Ureter (tissue), 1 donor: ENCODE measurements at regions not wholly inside any gene's neighbourhood (a gene's known extent, or its start where the extent isn't known, plus 50 kb on each side); places are given as distances from the start of the nearest gene placed in this dataset.

Experiments used
- DNase-seq: peaks from one replicate; pipeline ENCODE4 v3.0.0-alpha.2; 2020; ENCODE audit warnings: low spot score
- donor health status: DM: yes; HTN: yes; CAD: no.

DNA sequence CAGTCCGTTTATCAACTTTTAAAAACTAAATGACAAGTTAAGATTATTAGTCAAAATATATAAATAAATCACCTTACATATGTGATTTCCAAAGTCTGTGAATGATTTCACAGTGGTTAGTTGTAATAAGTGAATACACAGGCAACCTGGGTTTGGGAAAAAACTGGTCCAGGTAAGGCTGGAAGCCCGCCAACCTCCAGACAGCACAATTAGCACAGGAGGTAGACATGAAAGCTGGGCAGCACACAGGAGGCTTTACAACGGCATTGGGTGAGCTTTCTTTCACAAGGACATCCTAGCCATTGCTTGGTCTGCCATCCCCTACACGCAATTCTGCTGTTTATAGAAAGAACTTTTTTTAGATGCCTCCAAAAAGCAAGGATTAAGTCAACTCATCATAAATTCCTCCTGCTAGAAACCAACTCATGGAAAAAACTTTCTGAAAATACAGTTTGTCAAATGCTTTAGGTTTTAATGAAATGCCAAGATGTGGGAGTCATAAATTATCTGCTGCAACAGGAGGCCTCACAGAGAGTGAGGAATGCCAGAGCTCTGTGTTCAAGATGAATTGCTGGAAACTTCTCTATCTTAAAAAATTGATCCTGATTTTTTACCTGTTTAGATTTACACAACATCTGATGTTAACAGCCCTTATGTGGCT, 346.8 kb upstream of the NFE2L3 start:
- no peak for DNase-seq

DNA sequence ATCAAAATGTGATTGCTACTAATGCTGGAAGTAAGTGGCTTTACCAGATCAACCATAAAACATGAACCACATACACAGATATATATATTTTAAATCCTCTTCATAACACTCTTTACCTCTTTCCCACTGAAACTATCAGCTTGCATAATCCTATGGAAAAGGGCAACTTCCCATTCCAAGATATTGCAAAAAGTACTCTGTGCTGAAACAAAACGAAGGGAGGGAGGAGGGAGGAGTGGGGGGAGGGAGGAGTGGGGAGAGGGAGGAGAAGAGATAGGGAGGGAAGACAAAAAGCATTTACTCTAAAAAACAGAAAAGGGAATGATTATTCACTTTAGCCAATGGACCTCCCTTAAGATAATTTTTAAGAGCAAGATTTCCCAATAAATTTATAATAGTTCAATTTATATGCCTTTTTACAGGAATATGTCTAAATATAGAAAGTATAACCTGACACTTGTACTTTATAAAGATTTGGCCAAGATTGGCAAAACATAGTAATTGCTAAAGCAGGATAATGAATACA, 344.8 kb upstream of the NFE2L3 start:
- DNase-seq, result no peak

DNA sequence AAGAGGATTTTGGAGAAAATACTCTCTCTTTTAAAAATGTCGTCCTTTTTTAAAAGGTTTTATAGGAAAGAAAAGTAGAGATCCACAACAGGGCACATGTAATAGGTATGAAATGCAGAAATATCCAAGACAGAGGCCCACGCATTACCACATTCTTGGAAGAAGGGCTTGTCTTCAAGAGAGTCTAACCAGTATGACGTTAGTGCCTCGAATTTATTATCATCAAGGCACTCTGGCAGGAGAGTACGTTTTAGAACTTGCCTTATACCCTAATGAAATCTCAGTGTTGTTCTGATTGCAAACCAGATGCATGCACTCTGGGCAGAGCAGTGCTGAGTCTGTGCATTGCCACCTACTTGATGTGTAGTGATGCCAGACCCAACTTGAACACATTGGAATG, 342.6 kb upstream of the NFE2L3 start:
- no peak for DNase-seq

DNA sequence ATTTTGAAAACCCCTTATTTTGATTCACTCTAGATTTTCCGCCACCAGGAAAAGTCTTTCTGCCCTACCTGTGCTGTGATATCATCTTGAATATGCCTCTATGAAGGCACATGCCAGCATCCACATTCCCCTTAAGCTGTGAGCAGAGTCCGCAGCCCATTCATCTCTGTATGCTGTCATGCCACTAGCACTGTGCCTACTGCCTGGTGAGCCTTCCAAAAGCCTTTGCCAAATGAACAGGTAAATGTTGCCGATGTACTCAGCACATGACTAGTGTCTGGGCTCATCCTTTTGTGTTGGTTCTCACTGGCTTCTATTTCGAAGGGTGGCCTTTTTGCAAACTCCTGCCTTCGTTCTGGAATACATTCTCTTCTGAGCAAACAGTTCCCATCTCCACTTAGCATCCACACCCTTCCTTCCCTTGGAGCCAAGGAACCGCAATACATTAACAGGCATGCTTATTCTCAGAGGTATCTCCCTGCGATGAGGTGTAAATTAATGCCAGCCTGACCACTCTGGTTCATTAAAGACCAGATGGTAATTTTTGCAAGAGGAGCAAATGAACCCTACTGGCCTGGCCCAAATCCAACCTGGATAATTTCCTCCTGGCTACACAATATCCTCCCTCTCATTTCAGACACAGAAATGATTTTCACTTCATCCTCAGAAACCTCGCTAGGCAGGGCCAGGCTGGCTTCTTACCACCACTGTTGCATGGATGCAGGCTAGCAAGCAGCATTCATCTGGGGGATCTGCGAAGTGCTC, 339.7 kb upstream of the NFE2L3 start:
- no peak for DNase-seq

GRCh38 chr7:25813381-25813780, 338.6 kb upstream of the NFE2L3 start:
- no peak for DNase-seq

DNA sequence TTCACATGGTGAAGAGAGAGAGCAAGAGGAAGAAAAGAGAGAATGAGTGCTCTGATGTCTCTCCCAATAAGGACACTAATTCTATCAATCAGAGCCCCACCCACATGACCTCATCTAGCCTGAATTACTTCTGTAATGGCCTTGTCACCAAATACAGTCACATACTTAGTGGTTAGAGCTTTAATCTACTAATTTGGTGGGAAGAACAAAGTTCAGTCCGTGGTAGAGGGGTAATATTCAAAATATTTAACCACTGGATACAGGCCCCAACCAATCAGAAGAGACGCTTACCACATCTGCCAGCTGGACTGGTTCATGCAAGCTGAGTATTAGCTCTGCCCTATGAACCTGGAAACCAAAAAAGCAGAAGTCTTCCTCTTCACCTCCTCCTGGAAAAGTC, 336.3 kb upstream of the NFE2L3 start:
- no peak for DNase-seq

DNA sequence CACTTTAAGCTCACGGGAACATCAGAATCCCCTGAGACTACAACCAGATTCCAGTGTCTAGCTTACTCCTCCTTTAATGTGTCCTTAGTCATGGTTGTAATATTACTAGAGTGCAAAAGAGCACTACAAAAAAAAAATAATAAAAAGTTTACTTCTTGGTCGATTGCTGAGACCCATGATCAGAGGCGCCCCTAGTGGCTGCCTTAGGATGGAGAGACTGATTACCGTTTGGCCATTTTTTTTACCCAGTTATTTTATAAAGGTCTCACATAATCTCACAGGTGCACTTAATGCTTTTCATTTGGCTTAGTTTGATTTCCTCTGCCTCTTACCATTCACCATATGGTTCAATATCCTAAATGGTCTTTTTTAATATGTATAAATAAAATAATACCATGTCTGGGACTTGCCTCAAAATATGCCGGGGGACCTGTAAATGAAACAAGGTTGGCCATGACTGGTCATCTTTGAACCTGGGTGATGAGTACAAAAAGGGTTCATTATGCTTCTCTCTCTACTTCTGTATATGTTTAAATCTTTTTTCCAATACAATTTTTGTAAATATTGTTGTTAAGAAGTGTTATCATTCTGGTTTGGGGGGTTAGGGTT, 331.5 kb upstream of the NFE2L3 start:
- no peak for DNase-seq

DNA sequence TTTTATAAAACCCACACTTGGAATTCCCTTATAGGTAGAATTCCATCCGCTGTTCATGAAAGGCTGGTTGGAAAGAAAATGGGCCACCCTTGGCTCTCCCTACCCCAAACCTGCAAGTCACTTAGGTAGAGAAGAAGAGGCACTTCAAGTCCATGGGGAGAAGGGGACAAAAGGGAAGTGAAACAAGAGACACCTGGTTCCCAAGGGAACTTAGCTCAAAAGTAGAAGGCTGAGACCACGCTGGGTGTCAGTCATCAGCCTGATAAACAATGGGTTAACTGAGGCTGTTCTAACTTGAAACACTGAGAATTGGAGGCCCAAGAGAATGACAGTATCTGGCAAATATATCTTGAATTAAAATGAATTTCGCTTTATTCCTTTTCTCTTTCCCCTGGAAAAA, 330.8 kb upstream of the NFE2L3 start:
- no peak for DNase-seq

DNA sequence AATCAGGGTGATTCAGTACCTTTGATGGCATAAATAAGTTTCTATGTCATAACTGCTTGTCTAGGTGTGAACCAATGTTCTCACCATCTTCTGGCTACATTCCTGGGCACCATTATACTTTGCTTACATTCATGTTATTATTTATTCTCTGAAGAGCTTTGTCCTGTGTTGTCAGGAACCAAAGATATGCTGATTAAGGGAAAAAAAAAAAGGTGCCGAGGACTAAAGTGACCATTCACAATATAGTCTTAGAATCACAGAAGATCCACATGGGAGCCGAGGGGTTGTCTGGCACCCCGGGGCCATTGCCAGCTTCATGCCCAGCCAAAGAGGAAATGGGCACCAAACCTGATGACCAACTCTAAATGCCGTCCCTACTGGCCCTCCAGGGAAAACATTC, 329.2 kb upstream of the NFE2L3 start:
- DNase-seq, result no peak

GRCh38 chr7:25823571-25823970, 328.4 kb upstream of the NFE2L3 start:
- DNase-seq, result no peak

DNA sequence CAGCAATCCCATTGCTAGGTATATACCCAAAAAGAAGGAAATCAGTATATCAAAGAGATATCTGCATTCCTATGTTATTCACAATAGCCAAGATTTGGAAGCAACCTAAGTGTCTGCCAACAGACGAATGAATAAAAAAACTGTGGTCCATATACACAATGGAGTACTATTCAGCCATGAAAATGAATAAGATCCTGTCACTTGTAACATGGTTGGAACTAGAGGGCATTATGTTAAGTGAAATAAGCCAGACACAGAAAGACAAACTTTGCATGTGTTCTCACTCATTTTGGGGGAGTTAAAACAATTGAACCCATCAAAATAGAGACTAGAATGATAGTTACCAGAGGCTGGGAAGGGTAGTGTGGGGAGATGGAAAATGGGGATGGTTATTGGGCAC, 323.5 kb upstream of the NFE2L3 start:
- DNase-seq, result no peak

GRCh38 chr7:25829663-25830062, 322.3 kb upstream of the NFE2L3 start:
- DNase-seq, result no peak

DNA sequence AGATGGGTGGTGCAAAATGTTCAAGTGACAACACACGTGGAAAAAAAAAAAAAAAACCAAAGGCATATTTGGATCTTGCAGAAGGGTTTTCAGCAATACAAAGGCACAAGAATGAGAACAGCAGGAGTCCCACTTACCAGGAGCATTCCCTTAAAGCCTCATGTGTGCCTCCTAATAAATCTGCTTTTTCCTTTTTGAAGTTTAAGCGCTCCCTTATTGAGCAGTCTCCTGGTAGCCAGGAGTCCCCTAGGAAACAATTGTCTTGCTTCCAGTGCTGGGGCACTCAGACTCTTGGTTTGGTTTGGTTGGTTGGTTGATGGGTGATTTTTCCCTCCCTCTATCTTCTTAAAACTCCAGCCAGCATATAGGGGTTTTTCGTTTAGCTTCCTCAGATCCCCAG, 321.8 kb upstream of the NFE2L3 start:
- no peak for DNase-seq

DNA sequence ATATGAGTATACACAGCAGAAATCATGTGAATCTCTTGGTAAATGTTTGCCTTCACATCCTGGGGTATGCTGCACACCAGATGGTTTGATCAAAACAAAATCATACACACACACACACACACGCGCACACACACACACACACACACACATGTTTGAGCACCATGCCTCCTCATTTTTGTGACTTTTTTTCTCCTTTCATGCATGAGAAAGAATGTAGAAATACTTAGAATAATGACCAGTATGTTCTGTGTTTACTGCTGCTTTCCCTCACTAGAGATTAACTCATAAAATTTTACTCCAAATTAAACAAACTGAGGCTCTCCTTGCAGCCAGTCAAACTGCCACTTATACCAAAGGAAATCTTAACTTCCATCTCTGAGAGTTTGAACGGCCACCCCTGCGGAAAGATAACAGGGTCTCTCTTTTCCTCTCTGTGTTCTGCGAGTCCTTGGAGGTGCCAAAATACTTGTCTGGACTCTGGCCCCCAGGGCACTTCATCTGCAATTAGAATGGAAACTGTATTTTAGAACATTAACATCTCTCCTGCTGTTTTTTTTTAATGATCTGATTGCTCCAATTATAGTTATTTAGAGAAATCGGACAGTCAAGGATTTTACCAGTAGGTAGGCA, 320.8 kb upstream of the NFE2L3 start:
- no peak for DNase-seq

DNA sequence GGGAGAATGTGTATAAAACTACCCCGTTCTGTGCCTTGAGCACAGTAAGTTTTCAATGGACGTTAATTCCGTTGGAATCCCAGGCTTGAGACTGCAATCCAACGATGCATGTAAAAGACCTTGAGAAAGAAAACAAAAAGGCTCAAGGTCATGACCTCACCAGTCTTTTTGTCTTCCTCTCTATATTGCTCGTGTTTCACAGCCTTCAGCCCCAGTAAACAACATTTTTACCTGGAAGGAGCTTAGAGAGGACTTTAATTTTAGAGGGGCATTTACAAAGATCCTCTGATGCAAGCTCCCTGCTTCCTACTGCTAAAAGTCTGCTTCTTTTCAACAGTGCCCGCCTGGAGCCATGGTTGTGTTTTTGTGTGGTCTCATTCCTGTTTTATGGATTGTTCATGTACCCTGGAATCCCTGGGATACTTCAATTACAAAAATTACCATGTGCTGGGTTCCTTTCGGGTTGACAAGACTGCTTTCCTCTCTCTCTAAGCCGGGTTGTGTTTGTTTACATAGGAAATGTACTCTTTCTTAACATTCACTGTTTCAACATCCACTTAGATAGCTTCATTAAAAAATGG, 320.1 kb upstream of the NFE2L3 start:
- DNase-seq, result no peak

GRCh38 chr7:25832456-25832855, 319.5 kb upstream of the NFE2L3 start:
- DNase-seq, result no peak

GRCh38 chr7:25832929-25833328, 319.1 kb upstream of the NFE2L3 start:
- DNase-seq, result no peak

DNA sequence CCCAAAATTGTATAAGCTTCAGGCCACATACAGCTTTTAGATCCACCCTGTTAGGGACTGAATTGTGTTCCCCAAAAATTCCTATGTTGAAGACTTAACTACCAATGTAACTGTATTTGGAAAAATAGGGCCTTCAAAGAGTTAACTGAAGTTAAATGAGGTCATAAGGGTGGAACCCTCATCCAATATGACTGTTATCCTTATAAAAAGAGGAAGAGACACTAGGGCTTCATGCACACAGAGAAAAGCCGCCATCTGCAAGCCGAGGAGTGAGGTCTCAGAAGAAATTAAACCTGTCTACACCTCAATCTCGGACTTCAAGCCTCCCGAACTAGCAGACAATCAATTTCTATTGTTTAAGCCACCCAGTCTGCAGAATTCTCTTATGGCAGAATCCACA, 317.9 kb upstream of the NFE2L3 start:
- DNase-seq, result no peak

- DNase-seq, result no peak
These were observed 316.8 kb upstream of the NFE2L3 start for GRCh38 chr7:25835197-25835596.

DNA sequence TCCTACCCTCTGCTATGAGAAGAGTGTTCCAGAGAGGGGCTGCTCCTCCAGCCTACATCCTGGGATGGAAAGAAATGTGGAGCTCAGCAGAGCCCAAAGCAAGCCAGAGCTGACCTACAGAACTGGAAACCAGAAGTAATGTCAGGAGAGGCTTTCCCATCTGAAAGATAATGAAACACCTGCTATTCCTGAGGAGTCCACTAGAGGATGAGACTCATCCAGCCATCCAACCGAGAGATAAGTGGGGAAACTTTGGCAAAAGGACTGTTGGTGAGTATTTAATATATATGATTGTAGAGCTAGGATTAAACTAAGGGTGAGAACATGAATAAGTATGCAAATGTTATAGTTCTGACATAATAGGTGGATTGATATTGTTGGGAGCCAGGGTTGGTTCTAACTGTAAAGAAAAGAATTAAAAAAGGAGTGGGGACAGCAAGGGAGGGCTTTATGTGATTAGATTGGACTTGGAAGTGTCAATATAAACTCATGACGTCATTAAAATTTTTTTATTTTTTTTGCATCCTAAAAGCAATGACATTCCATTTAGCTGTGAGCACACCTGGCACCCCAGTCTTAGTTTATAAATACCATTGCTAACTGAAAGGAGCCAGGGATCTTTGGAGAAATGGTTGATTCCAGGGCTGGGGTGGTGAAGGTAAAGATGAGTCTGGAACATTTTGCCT, 312.8 kb upstream of the NFE2L3 start:
- no peak for DNase-seq

GRCh38 chr7:25840209-25840792, 311.7 kb upstream of the NFE2L3 start:
- DNase-seq, result no peak
